ENCODE measurements at regions not wholly inside any gene's neighbourhood (a gene's known extent, or its start where the extent isn't known, plus 50 kb on each side); places are given as distances from the start of the nearest gene placed in this dataset.

DNA sequence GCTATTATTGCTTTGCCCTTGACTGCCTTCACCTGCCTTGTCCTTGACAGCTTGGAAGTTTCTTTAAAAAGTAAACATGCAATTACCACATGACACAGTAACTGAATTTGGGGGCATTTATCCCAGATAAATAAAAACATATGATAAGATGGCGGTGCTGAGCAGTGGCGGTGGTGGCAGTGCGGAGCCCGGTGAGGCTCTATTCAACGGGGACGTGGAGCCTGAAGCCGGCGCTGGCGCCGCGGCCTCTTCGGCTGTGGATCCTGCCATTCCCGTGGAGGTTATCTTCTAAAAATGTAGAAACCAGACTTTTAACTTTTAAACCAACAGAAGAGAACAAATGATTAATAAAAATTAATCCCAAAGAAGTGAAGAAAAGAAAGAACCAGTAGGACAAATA, 59.7 kb upstream of the ZDHHC15 start:
- H2AFZ ChIP-seq (ENCODE audit: low read length): no peak overlapping the region
- H3K9me3 ChIP-seq (ENCODE audit: control insufficient read depth, insufficient read depth, low read depth, low read length): no peaks in the 10 kb centered on the region
- H3K9ac ChIP-seq (ENCODE audit: insufficient read depth, low read length): no peak overlapping the region
- no peaks in the 10 kb centered on the region for H4K20me1 ChIP-seq (ENCODE audit: control insufficient read depth, extremely low read depth, insufficient read depth, low read length)
- no peaks in the 10 kb centered on the region for H3K27me3 ChIP-seq (ENCODE audit: control insufficient read depth, insufficient read depth, low read length)
- no peak for DNase-seq (ENCODE audit: low read depth in 2 of 2)
- no peaks in the 10 kb centered on the region for H3K4me1 ChIP-seq (ENCODE audit: control insufficient read depth, extremely low read depth, insufficient read depth, low read length)
- H3K79me2 ChIP-seq (ENCODE audit: control insufficient read depth, insufficient read depth, low read length): no peaks in the 10 kb centered on the region
- H3K4me2 ChIP-seq (ENCODE audit: extremely low read depth, insufficient read depth, low read length): no peak overlapping the region
- TF ChIP-seq, protein P1, sequence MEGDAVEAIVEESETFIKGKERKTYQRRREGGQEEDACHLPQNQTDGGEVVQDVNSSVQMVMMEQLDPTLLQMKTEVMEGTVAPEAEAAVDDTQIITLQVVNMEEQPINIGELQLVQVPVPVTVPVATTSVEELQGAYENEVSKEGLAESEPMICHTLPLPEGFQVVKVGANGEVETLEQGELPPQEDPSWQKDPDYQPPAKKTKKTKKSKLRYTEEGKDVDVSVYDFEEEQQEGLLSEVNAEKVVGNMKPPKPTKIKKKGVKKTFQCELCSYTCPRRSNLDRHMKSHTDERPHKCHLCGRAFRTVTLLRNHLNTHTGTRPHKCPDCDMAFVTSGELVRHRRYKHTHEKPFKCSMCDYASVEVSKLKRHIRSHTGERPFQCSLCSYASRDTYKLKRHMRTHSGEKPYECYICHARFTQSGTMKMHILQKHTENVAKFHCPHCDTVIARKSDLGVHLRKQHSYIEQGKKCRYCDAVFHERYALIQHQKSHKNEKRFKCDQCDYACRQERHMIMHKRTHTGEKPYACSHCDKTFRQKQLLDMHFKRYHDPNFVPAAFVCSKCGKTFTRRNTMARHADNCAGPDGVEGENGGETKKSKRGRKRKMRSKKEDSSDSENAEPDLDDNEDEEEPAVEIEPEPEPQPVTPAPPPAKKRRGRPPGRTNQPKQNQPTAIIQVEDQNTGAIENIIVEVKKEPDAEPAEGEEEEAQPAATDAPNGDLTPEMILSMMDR (conservative IDR thresholded peaks at IDR 0.05 in 1 of 2, IDR thresholded peaks at IDR 0.05 in 1 of 2; ENCODE audit: low read depth in 1 of 2, low read length in 2 of 2): no peak
- TF ChIP-seq EZH2 (IDR thresholded peaks at IDR 0.05; ENCODE audit: low read length, missing control alignments): no peak
- H3K27ac ChIP-seq (ENCODE audit: insufficient read depth, low read length): no peak overlapping the region
- H3K4me3 ChIP-seq (replicated peaks in 1 of 4; ENCODE audit: control extremely low read depth in 1 of 4, insufficient read depth in 1 of 4, low read depth in 3 of 4, low read length in 4 of 4): no peak overlapping the region
- H3K36me3 ChIP-seq (ENCODE audit: control insufficient read depth, insufficient read depth, low read length): no peaks in the 10 kb centered on the region
